Nephron progenitor cell (in vitro differentiated cells): ENCODE measurements at regions not wholly inside any gene's neighbourhood (a gene's known extent, or its start where the extent isn't known, plus 50 kb on each side); places are given as distances from the start of the nearest gene placed in this dataset.

Experiments
- DNase-seq: peaks from one replicate; pipeline ENCODE4 v3.0.0; 2021
- H3K27ac Mint-ChIP-seq: 2 replicates; pipeline ENCODE4 v1.8.0; 2021; ENCODE audit warnings: mild to moderate bottlenecking, moderate library complexity, mixed read lengths
- H3K27me3 Mint-ChIP-seq: 2 replicates; pipeline ENCODE4 v1.8.0; 2021; ENCODE audit warnings: mild to moderate bottlenecking, low read depth, mixed read lengths; ENCODE audit not compliant: poor library complexity
- H3K36me3 Mint-ChIP-seq: 2 replicates; pipeline ENCODE4 v1.8.0; 2021; ENCODE audit warnings: low read depth, mixed read lengths
- H3K4me1 Mint-ChIP-seq: 2 replicates; pipeline ENCODE4 v1.8.0; 2021; ENCODE audit warnings: mixed read lengths
- H3K4me3 Mint-ChIP-seq: 2 replicates; pipeline ENCODE4 v1.8.0; 2021; ENCODE audit warnings: mild to moderate bottlenecking, moderate library complexity, mixed read lengths
- H3K9me3 Mint-ChIP-seq: 2 replicates; pipeline ENCODE4 v1.8.0; 2021; ENCODE audit warnings: mild to moderate bottlenecking, moderate library complexity, mixed read lengths
- CTCF ChIP-seq: fragments of 200-600 bp; sonication (generic); IDR thresholded peaks from 2 replicates; pipeline ENCODE4 v1.5.0; 2021; ENCODE audit warnings: antibody characterized with exemption

- no peaks in the 10 kb centered on the region for H3K9me3 Mint-ChIP-seq
- no peaks in the 10 kb centered on the region for H3K4me1 Mint-ChIP-seq
- H3K36me3 Mint-ChIP-seq: no peaks in the 10 kb centered on the region
- DNase-seq: no peak
- no peaks in the 10 kb centered on the region for H3K27me3 Mint-ChIP-seq
- no peak for TF ChIP-seq CTCF
- no peak overlapping the region for H3K4me3 Mint-ChIP-seq
- no peak overlapping the region for H3K27ac Mint-ChIP-seq
Observed at GRCh38 chr16:60337671-60338070, 1603.6 kb upstream of the GOT2 start.

GRCh38 chr16:60331168-60331567 is 1597.1 kb upstream of the GOT2 start:
- Mint-ChIP-seq H3K36me3 (no peaks in the 10 kb centered on the region), H3K27ac (no peak overlapping the region)

GRCh38 chr16:60329108-60329507 is 1595.0 kb upstream of the GOT2 start:
- DNase-seq: no peak
- no peak for TF ChIP-seq CTCF
- Mint-ChIP-seq H3K27me3 (no peaks in the 10 kb centered on the region), H3K9me3 (no peaks in the 10 kb centered on the region), H3K27ac (no peak overlapping the region), H3K36me3 (no peaks in the 10 kb centered on the region), H3K4me1 (no peaks in the 10 kb centered on the region), H3K4me3 (no peak overlapping the region)

More at GRCh38 chr16:60331168-60331567, 1597.1 kb upstream of the GOT2 start:
- H3K27me3 Mint-ChIP-seq: no peaks in the 10 kb centered on the region
- DNase-seq: no peak
- H3K9me3 Mint-ChIP-seq: no peaks in the 10 kb centered on the region
- H3K4me3 Mint-ChIP-seq: no peak overlapping the region
- no peak for TF ChIP-seq CTCF
- H3K4me1 Mint-ChIP-seq: no peaks in the 10 kb centered on the region

- Mint-ChIP-seq H3K36me3 (no peaks in the 10 kb centered on the region), H3K27me3 (no peaks in the 10 kb centered on the region), H3K9me3 (no peaks in the 10 kb centered on the region), H3K4me3 (no peak overlapping the region), H3K27ac (no peak overlapping the region), H3K4me1 (no peaks in the 10 kb centered on the region)
- DNase-seq: no peak
- no peak for TF ChIP-seq CTCF
Observed at GRCh38 chr16:60328152-60328551, 1594.0 kb upstream of the GOT2 start.

- no peak for DNase-seq
- no peaks in the 10 kb centered on the region for H3K4me1 Mint-ChIP-seq
- H3K9me3 Mint-ChIP-seq: no peaks in the 10 kb centered on the region
- H3K4me3 Mint-ChIP-seq: no peak overlapping the region
- H3K27ac Mint-ChIP-seq: no peak overlapping the region
- no peaks in the 10 kb centered on the region for H3K27me3 Mint-ChIP-seq
- no peaks in the 10 kb centered on the region for H3K36me3 Mint-ChIP-seq
- TF ChIP-seq CTCF: no peak
Observed at GRCh38 chr16:60318486-60318885, 1584.4 kb upstream of the GOT2 start.

- Mint-ChIP-seq H3K4me1 (no peaks in the 10 kb centered on the region), H3K9me3 (no peaks in the 10 kb centered on the region), H3K36me3 (no peaks in the 10 kb centered on the region), H3K27me3 (peaks cover 3% of the 10 kb centered on the region), H3K27ac (no peak overlapping the region), H3K4me3 (no peak overlapping the region)
- DNase-seq: no peak
- no peak for TF ChIP-seq CTCF
Observed at GRCh38 chr16:60310846-60311445, 1576.8 kb upstream of the GOT2 start.
